OCI-LY7 (cell line): ENCODE measurements at regions not wholly inside any gene's neighbourhood (a gene's known extent, or its start where the extent isn't known, plus 50 kb on each side); places are given as distances from the start of the nearest gene placed in this dataset.

ENCODE experiments used
- BruUV-seq: library from RNA; stranded (reverse); fragments of 400-500 nt; replicated peaks from 2 replicates; lab custom pipeline; 2021; lab: Mats Ljungman, UMichigan
- CTCF ChIA-PET: fragments of 300-600 bp; sonication (Branson Sonifier 250); formaldehyde crosslinking; loops from one replicate; lab custom pipeline; 2022; ENCODE audit warnings: antibody characterized with exemption; ENCODE audit not compliant: unreplicated experiment; lab: Charles Lee
- POLR2A ChIA-PET: fragments of 300-600 bp; sonication (Branson Sonifier 250); formaldehyde crosslinking; loops from one replicate; lab custom pipeline; 2022; ENCODE audit warnings: antibody characterized with exemption; lab: Charles Lee
- DNase-seq: peaks from one replicate; pipeline ENCODE4 v3.0.0-alpha.2; 2015; ENCODE audit warnings: low spot score
- H2AFZ ChIP-seq: fragments of 200-600 bp; sonication (generic), shearing (Covaris generic); 2 replicates; pipeline ENCODE4 v1.6.1; 2014; ENCODE audit warnings: mild to moderate bottlenecking, antibody characterized with exemption, low read length, moderate library complexity
- H3K27ac ChIP-seq: fragments of 200-600 bp; sonication (generic); 2 replicates; pipeline ENCODE4 v1.5.1; 2014; ENCODE audit warnings: mixed run types, low read depth, mild to moderate bottlenecking, moderate library complexity, low read length, inconsistent platforms; ENCODE audit not compliant: poor library complexity, severe bottlenecking
- H3K36me3 ChIP-seq: fragments of 200-600 bp; sonication (generic); 2 replicates; pipeline ENCODE4 v1.6.1; 2014; ENCODE audit warnings: mild to moderate bottlenecking, antibody characterized with exemption, low read length, moderate library complexity, mixed read lengths; ENCODE audit not compliant: insufficient read depth
- H3K4me1 ChIP-seq: fragments of 200-600 bp; sonication (generic); 2 replicates; pipeline ENCODE4 v1.5.1; 2014; ENCODE audit warnings: mild to moderate bottlenecking, low read length; ENCODE audit not compliant: insufficient read depth, poor library complexity, severe bottlenecking
- H3K4me2 ChIP-seq: fragments of 200-600 bp; sonication (generic); 2 replicates; pipeline ENCODE4 v1.6.1; 2014; ENCODE audit warnings: mild to moderate bottlenecking, low read length
- H3K4me3 ChIP-seq: fragments of 200-600 bp; sonication (generic); 2 replicates; pipeline ENCODE4 v1.5.1; 2014; ENCODE audit warnings: mild to moderate bottlenecking, low read depth, low read length; ENCODE audit not compliant: poor library complexity, severe bottlenecking
- H3K79me2 ChIP-seq: fragments of 200-600 bp; sonication (generic); 2 replicates; pipeline ENCODE4 v1.6.1; 2016; ENCODE audit warnings: low read depth, mild to moderate bottlenecking, low read length, moderate library complexity, mixed read lengths; ENCODE audit not compliant: insufficient read depth
- H3K9me2 ChIP-seq: fragments of 200-600 bp; sonication (generic); 2 replicates; pipeline ENCODE4 v1.6.1; 2016; ENCODE audit warnings: mild to moderate bottlenecking, low read length, mixed read lengths; ENCODE audit not compliant: insufficient read depth
- H3K9me3 ChIP-seq: fragments of 200-600 bp; sonication (generic); 2 replicates; pipeline ENCODE4 v1.6.1; 2014; ENCODE audit warnings: mild to moderate bottlenecking, mixed run types, low read length, mixed read lengths
- H4K20me1 ChIP-seq: fragments of 200-600 bp; sonication (generic); 2 replicates; pipeline ENCODE4 v1.6.1; 2014; ENCODE audit warnings: mild to moderate bottlenecking, antibody characterized with exemption, low read length, moderate library complexity, mixed read lengths; ENCODE audit not compliant: insufficient read depth
- CTCF ChIP-seq: fragments of 200-600 bp; sonication (generic); conservative IDR thresholded peaks from 2 replicates; pipeline ENCODE4 v1.5.1; 2014; ENCODE audit warnings: mild to moderate bottlenecking, antibody characterized with exemption, low read length, moderate library complexity, mixed read lengths
- EZH2phosphoT487 ChIP-seq: fragments of 200-600 bp; sonication (generic); IDR thresholded peaks from 2 replicates; pipeline ENCODE4 v1.6.1; 2018; ENCODE audit warnings: low read depth, borderline replicate concordance, mild to moderate bottlenecking, mixed run types, antibody characterized with exemption, low read length, moderate library complexity, mixed read lengths
- intact Hi-C: fragments of 100-400 bp; cut with micrococcal nuclease; formaldehyde crosslinking; loops from one replicate; pipeline ENCODE4 v1.10.0; 2022; ENCODE audit not compliant: unreplicated experiment

GRCh38 chr1:229975047-229975446, 92.0 kb upstream of the GALNT2 start:
- CTCF ChIA-PET, result no interaction called here
- H2AFZ ChIP-seq, result no peak overlapping the region
- H3K4me1 ChIP-seq, result no peaks in the 10 kb centered on the region
- no peak for DNase-seq
- no peaks in the 10 kb centered on the region for H4K20me1 ChIP-seq
- POLR2A ChIA-PET, result interaction anchor here (0.7 kb wide), 1 partner anchor 84 kb away, joined by 3 read pairs; no protein-coding TSS in a partner anchor
- H3K9me3 ChIP-seq, result 0 out of 2 replicates have a peak, but pooled peaks cover 4% of the 10 kb centered on the region
- no peak overlapping the region for H3K4me2 ChIP-seq
- BruUV-seq, result no TSS peak
- H3K9me2 ChIP-seq, result no peaks in the 10 kb centered on the region
- no peaks in the 10 kb centered on the region for H3K36me3 ChIP-seq
- no peak overlapping the region for H3K27ac ChIP-seq
- TF ChIP-seq CTCF (no peak), EZH2phosphoT487 (no peak)
- intact Hi-C loops, result no loop called here
- H3K4me3 ChIP-seq, result no peak overlapping the region
- H3K79me2 ChIP-seq, result no peaks in the 10 kb centered on the region

GRCh38 chr1:229980009-229980408, 87.0 kb upstream of the GALNT2 start:
- Histone ChIP-seq H3K4me3 (no peak overlapping the region), H2AFZ (no peak overlapping the region), H3K36me3 (no peaks in the 10 kb centered on the region), H4K20me1 (no peaks in the 10 kb centered on the region), H3K4me1 (no peaks in the 10 kb centered on the region), H3K4me2 (no peak overlapping the region), H3K27ac (no peak overlapping the region), H3K9me2 (no peaks in the 10 kb centered on the region), H3K79me2 (no peaks in the 10 kb centered on the region), H3K9me3 (0 out of 2 replicates have a peak, but pooled peaks cover 4% of the 10 kb centered on the region)
- no TSS peak for BruUV-seq
- TF ChIP-seq EZH2phosphoT487 (no peak), CTCF (no peak)
- ChIA-PET CTCF (no interaction called here), POLR2A (no interaction called here)
- intact Hi-C loops, result loop anchor here (10.0 kb wide), 1 partner anchor 325 kb away; no protein-coding TSS in a partner anchor
- no peak for DNase-seq

- TF ChIP-seq EZH2phosphoT487, result no peak
- no peak for TF ChIP-seq CTCF
- H3K36me3 ChIP-seq, result no peaks in the 10 kb centered on the region
- CTCF ChIA-PET, result no interaction called here
- H2AFZ ChIP-seq, result no peak overlapping the region
- intact Hi-C loops, result loop anchor here (10.0 kb wide), 1 partner anchor 323 kb away; no protein-coding TSS in a partner anchor
- H3K27ac ChIP-seq, result no peak overlapping the region
- no peaks in the 10 kb centered on the region for H4K20me1 ChIP-seq
- no peak for DNase-seq
- BruUV-seq, result no TSS peak
- no peak overlapping the region for H3K4me3 ChIP-seq
- POLR2A ChIA-PET, result no interaction called here
- no peak overlapping the region for H3K4me2 ChIP-seq
- H3K4me1 ChIP-seq, result no peaks in the 10 kb centered on the region
- 0 out of 2 replicates have a peak, but pooled peaks cover 4% of the 10 kb centered on the region for H3K9me3 ChIP-seq
- no peaks in the 10 kb centered on the region for H3K79me2 ChIP-seq
- H3K9me2 ChIP-seq, result no peaks in the 10 kb centered on the region
These were observed 85.3 kb upstream of the GALNT2 start for GRCh38 chr1:229981736-229982135.
